ENCODE measurements at regions not wholly inside any gene's neighbourhood (a gene's known extent, or its start where the extent isn't known, plus 50 kb on each side); places are given as distances from the start of the nearest gene placed in this dataset.

DNA sequence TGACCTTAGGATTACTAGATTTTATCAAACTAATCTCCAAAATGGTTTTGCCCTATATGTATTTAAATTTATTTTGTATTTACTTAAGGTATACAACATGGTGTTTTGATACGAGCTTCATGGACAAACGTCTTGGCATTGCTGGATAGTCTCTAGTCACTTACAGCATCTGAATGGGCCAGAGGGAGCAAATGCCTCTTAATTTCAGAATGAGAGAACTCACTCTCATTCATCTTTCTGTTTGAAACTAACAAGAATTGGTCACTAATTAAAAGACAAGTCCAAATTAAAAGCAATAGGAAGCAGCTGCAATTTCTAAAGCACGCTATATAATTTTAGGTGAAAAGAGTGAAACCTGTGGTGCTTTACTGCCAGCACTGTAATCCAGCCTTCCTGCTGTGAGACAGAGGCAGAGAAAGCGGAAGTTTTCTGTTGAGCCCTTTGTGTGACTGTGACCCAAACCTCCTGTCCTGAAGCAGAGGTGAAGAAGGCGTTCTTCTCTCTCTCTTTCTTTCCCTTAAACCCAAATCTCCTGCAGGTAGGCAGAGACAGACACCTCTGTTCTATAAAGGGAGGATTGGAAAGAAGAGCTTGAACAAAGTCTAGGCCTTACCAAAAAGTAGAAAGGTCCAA is 184.6 kb upstream of the NAV3 start:
- TF ChIP-seq, protein P1, sequence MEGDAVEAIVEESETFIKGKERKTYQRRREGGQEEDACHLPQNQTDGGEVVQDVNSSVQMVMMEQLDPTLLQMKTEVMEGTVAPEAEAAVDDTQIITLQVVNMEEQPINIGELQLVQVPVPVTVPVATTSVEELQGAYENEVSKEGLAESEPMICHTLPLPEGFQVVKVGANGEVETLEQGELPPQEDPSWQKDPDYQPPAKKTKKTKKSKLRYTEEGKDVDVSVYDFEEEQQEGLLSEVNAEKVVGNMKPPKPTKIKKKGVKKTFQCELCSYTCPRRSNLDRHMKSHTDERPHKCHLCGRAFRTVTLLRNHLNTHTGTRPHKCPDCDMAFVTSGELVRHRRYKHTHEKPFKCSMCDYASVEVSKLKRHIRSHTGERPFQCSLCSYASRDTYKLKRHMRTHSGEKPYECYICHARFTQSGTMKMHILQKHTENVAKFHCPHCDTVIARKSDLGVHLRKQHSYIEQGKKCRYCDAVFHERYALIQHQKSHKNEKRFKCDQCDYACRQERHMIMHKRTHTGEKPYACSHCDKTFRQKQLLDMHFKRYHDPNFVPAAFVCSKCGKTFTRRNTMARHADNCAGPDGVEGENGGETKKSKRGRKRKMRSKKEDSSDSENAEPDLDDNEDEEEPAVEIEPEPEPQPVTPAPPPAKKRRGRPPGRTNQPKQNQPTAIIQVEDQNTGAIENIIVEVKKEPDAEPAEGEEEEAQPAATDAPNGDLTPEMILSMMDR (conservative IDR thresholded peaks at IDR 0.05; ENCODE audit: control insufficient read depth, insufficient read depth, low read depth, low read length): no peak
- DNase-seq (ENCODE audit: low read depth): no peak
- H3K4me3 ChIP-seq (ENCODE audit: control insufficient read depth, low read depth, low read length): no peak overlapping the region

DNA sequence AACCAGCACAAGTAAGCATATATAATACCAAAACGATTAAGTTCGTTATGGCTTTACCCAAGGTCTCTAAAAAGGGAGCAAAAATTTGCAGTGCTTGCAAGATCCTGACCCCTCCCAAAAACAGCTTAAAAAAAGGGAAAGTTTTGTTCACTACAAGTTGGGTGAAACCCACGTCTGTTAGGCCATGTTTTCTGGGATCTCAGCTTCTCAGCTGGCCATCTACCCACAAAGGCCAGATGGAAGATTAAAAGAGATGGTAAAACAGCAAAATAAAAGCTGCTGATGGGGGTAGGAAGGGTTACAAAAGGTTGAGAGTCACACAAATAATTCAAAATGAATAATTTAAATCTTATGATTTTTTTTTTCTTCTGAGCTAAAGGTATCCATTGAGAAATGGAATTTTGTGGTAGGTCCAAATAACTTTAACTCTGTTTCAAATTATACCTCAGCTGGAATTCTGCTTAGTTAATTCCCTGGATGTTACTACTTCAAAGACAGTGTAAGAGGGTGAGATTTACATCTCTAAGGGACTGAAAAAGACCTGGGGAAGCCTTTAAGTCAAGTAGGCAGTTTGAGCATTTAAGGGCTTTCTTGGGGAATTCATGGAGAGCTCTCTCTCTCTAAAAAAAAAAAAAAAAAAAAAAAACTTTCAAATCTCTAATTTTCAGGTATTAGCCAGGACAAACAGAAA is 185.6 kb upstream of the NAV3 start:
- no peak overlapping the region for H3K4me3 ChIP-seq (ENCODE audit: control insufficient read depth, low read depth, low read length)
- TF ChIP-seq, protein P1 (conservative IDR thresholded peaks at IDR 0.05; ENCODE audit: control insufficient read depth, insufficient read depth, low read depth, low read length): no peak
- DNase-seq (ENCODE audit: low read depth): no peak

DNA sequence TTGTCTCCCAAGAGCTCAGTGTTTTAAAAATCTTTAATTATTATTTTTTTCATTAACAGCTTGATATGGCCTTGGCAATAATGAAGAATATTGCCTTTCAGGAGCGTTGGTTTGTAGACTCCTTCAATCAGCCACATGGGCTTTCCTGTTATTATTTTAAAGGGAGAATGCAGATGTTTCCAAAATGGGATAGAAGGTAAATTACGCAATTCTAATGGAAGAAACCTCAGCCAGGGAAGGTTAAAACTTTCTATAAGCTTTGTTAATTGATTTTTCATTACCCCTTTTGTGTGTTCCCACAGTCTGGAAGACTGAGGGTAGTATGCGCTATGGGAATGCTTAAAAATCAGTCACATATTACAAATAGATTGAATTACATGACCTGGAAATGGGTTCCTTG is 188.4 kb upstream of the NAV3 start:
- H3K4me3 ChIP-seq (ENCODE audit: control insufficient read depth, low read depth, low read length): no peak overlapping the region
- DNase-seq (ENCODE audit: low read depth): no peak
- TF ChIP-seq, protein P1 (conservative IDR thresholded peaks at IDR 0.05; ENCODE audit: control insufficient read depth, insufficient read depth, low read depth, low read length): no peak

DNA sequence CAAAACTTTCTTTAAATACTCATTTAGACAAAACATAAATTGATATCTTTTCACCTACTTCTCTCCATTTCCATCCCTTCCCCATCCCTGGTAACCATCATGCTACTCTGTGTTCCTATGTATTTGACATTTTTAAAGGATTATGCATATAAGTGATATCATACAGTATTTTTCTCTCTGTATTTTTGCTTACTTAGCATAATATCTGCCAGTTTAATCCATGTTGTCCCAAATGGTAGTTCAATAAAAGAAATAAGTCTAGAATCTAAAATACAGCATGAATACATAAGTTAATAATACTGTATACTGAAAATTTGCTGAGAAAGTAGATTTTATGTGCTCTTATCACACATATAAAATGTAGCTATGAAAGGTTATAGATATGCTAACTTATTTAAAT is 190.3 kb upstream of the NAV3 start:
- no peak overlapping the region for H3K4me3 ChIP-seq (ENCODE audit: control insufficient read depth, low read depth, low read length)
- TF ChIP-seq, protein P1 (conservative IDR thresholded peaks at IDR 0.05; ENCODE audit: control insufficient read depth, insufficient read depth, low read depth, low read length): no peak
- DNase-seq (ENCODE audit: low read depth): no peak

DNA sequence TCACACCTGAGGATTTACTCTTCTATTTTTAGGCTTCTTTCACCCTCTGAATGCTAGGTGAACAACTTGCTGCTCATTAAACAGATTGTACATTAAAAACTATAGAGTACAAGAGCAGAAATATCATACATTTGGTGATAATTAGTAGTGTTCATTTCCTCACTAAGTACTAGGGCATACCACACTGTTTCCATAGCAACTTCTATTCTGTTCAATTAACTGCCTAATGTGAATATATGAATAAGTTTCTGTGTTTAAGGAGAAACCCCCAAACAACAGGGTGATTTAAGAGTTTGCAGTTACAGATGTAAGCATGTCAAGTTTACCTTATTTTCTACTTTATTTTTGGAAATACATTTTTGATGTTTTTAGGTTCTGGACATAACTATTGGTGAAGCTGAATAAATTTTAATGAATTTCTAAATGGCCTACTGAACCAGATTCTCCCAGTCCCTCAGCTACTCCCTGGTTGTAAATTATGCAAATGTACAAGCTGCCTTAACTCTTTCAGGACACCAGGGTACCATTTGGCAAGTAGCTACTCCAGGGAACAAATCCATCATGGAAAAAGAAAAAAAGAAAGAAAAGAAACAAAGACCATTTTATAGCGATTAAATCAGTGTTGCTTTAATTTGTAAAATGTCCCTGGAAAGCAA is 199.8 kb upstream of the NAV3 start:
- H3K4me3 ChIP-seq (ENCODE audit: control insufficient read depth, low read depth, low read length): no peak overlapping the region
- TF ChIP-seq, protein P1 (conservative IDR thresholded peaks at IDR 0.05; ENCODE audit: control insufficient read depth, insufficient read depth, low read depth, low read length): no peak
- DNase-seq (ENCODE audit: low read depth): no peak

DNA sequence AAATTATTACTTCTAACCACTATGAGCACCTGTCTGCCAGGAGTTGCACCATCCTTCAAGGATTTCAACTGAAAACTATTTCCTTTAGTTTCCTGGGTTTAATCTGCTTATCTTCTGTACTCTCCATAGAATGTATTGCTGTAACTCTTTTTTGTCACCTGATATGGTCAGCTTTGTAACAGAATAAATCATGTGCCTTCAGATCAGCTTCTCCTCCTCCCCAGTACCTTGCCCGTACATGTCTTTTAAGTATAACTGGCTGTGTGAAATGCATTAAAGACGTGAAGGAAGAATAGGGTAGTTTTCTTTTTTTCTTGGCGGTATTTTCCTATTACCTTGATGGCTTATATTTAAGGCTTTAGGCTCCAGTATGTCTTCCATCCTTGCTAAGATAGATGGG is 200.3 kb upstream of the NAV3 start:
- DNase-seq (ENCODE audit: low read depth): no peak
- H3K4me3 ChIP-seq (ENCODE audit: control insufficient read depth, low read depth, low read length): no peak overlapping the region
- TF ChIP-seq, protein P1 (conservative IDR thresholded peaks at IDR 0.05; ENCODE audit: control insufficient read depth, insufficient read depth, low read depth, low read length): no peak
